ENCODE measurements at regions not wholly inside any gene's neighbourhood (a gene's known extent, or its start where the extent isn't known, plus 50 kb on each side); places are given as distances from the start of the nearest gene placed in this dataset.

DNA sequence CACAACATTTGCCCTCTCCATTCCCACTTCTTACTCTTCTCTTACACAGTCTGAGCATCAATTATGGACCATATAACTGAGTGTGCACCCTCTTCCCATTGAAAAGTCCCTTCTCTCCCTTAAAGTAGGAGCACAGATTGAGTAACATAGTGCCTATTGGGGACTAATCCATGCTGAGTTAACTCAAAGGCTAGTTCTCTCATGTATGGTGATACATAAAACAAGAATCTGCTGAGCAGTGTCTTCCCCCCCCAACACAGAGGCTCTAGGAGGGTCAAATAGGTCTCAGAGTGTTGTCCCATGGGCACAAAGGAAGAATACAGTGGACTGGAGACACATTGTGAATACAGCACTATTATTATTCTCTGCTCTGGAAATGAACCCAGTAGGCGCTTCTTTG lies 274.6 kb upstream of the BOD1L1 start (continued):
- TF ChIP-seq, protein P1, sequence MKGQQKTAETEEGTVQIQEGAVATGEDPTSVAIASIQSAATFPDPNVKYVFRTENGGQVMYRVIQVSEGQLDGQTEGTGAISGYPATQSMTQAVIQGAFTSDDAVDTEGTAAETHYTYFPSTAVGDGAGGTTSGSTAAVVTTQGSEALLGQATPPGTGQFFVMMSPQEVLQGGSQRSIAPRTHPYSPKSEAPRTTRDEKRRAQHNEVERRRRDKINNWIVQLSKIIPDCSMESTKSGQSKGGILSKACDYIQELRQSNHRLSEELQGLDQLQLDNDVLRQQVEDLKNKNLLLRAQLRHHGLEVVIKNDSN (IDR thresholded peaks at IDR 0.05; ENCODE audit: borderline replicate concordance, low read depth), result no peak

DNA sequence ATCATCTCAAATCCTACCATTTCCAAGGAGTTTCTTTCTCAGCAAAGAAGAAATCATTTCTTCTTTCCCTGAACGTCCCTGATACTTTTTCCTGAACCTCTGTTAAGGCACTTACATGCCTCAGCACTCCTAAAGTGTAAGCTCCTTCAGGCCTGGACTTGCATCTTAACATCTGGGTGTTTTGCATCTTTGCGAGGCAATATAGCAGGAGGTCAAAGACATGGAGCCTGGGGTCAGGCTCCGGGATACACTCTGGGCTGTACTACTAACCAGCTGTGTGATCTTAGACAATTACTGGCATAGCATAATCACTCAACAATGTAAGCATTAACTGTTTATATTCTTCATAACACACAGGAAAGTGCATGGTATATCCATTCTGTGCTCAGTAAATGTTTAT lies 275.5 kb upstream of the BOD1L1 start:
- WGBS (ENCODE audit: low lambda C conversion rate), result 83% methylated on average over 3 of the region's 3 CpGs
- peaks cover 0 to 20% of the 10 kb centered on the region in 2 experiments; a peak in 2 of 4 replicates for H3K4me1 ChIP-seq (ENCODE audit: control insufficient read depth in 1 of 2, insufficient read depth in 2 of 2, low read depth in 1 of 2, low read length in 1 of 2)

DNA sequence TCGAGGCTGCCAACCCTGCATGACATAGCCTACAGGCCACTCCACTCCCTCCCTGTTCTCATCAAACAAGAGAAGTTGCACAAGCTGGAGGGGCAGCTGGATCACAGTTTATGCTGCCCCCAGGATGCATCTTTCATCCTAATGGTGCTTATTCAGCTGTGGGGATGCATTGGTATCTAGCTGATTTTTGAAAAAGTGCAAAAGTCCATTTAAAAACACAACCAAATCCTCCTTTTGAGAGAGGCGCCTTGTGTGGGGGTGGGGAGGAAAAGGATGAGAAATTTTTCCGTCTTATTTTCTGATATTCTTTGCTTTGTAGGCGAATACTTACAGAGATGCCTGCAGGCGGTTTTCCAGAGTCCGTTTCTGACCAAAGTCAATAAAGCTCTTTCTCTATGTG lies 276.4 kb upstream of the BOD1L1 start:
- H3K27me3 ChIP-seq (ENCODE audit: insufficient read depth), result no peaks in the 10 kb centered on the region
- no peak for DNase-seq
- ChIA-PET POLR2A (no interaction called here), CTCF (no interaction called here)
- no peaks in the 10 kb centered on the region for H3K9me2 ChIP-seq
- H3K4me2 ChIP-seq, result no peak overlapping the region
- peaks cover 24% of the 10 kb centered on the region for H3F3A ChIP-seq (replicated peaks; ENCODE audit: insufficient read depth)
- H3K9ac ChIP-seq, result no peak overlapping the region
- TF ChIP-seq, protein P1 (IDR thresholded peaks at IDR 0.05; ENCODE audit: borderline replicate concordance, low read depth), result no peak
- WGBS (ENCODE audit: low lambda C conversion rate), result 98% methylated on average over 5 of the region's 6 CpGs
- no peaks in the 10 kb centered on the region for H3K9me3 ChIP-seq
- H4K20me1 ChIP-seq (ENCODE audit: insufficient read depth), result no peaks in the 10 kb centered on the region
- no peak overlapping the region; a peak in 1 of 4 replicates for H3K27ac ChIP-seq (ENCODE audit: low read depth in 2 of 2, low read length in 1 of 2)
- H3K36me3 ChIP-seq (replicated peaks in 1 of 2; ENCODE audit: control insufficient read depth in 1 of 2, insufficient read depth in 2 of 2, low read length in 1 of 2), result no peaks in the 10 kb centered on the region
- peaks cover 0 to 20% of the 10 kb centered on the region in 2 experiments; a peak in 2 of 4 replicates for H3K4me1 ChIP-seq (ENCODE audit: control insufficient read depth in 1 of 2, insufficient read depth in 2 of 2, low read depth in 1 of 2, low read length in 1 of 2)
- H3K79me2 ChIP-seq (ENCODE audit: insufficient read depth), result no peaks in the 10 kb centered on the region
- H2AFZ ChIP-seq (ENCODE audit: low read depth), result no peak overlapping the region
- H3K4me3 ChIP-seq (ENCODE audit: low read depth in 2 of 2, low read length in 1 of 2), result no peak overlapping the region

More for the DNA sequence above, 275.5 kb upstream of the BOD1L1 start:
- Histone ChIP-seq H3K79me2 (ENCODE audit: insufficient read depth) (no peaks in the 10 kb centered on the region), H3K9ac (no peak overlapping the region), H3K4me3 (ENCODE audit: low read depth in 2 of 2, low read length in 1 of 2) (no peak overlapping the region), H3K4me2 (no peak overlapping the region), H3K27ac (ENCODE audit: low read depth in 2 of 2, low read length in 1 of 2) (no peak overlapping the region), H3K9me2 (no peaks in the 10 kb centered on the region), H3K27me3 (ENCODE audit: insufficient read depth) (no peaks in the 10 kb centered on the region), H3K9me3 (no peaks in the 10 kb centered on the region), H4K20me1 (ENCODE audit: insufficient read depth) (no peaks in the 10 kb centered on the region), H3K36me3 (replicated peaks in 1 of 2; ENCODE audit: control insufficient read depth in 1 of 2, insufficient read depth in 2 of 2, low read length in 1 of 2) (no peaks in the 10 kb centered on the region), H2AFZ (ENCODE audit: low read depth) (no peak overlapping the region), H3F3A (replicated peaks; ENCODE audit: insufficient read depth) (peaks cover 22% of the 10 kb centered on the region)
- DNase-seq, result no peak
- TF ChIP-seq, protein P2, sequence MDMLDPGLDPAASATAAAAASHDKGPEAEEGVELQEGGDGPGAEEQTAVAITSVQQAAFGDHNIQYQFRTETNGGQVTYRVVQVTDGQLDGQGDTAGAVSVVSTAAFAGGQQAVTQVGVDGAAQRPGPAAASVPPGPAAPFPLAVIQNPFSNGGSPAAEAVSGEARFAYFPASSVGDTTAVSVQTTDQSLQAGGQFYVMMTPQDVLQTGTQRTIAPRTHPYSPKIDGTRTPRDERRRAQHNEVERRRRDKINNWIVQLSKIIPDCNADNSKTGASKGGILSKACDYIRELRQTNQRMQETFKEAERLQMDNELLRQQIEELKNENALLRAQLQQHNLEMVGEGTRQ (IDR thresholded peaks at IDR 0.05; ENCODE audit: borderline replicate concordance, low read depth, low read length), result no peak
- TF ChIP-seq FOSL2 (IDR thresholded peaks at IDR 0.05; ENCODE audit: borderline replicate concordance, low read depth) (no peak), POLR2AphosphoS5 (IDR thresholded peaks at IDR 0.05; ENCODE audit: low read depth, low read length) (no peak), GABPA (IDR thresholded peaks at IDR 0.05; ENCODE audit: low read depth) (no peak), GATA2 (CRISPR knock-in tag; IDR thresholded peaks at IDR 0.05) (no peak), FOXJ3 (CRISPR knock-in tag; IDR thresholded peaks at IDR 0.05) (no peak), TCF12 (IDR thresholded peaks at IDR 0.05) (no peak), NRF1 (IDR thresholded peaks at IDR 0.05; ENCODE audit: low read depth, low read length) (no peak)
- TF ChIP-seq, protein P1 (IDR thresholded peaks at IDR 0.05; ENCODE audit: borderline replicate concordance, low read depth), result no peak
- CTCF ChIA-PET, result interaction anchor here (0.5 kb wide), 1 partner anchor 1167 kb away, joined by 4 read pairs; no protein-coding TSS in a partner anchor
- POLR2A ChIA-PET, result no interaction called here

Measured in SK-N-SH (cell line).